ENCODE measurements at regions not wholly inside any gene's neighbourhood (a gene's known extent, or its start where the extent isn't known, plus 50 kb on each side); places are given as distances from the start of the nearest gene placed in this dataset.
"Not testable (repeated sequence)": the region's sequence is repeated elsewhere in the genome, so short reads cannot be mapped to it uniquely, and the experiment has no call there.

- no peak for DNase-seq (ENCODE audit: low read depth, low spot score)
Observed at GRCh38 chr16:5325932-5326331, 228.3 kb upstream of the EEF2KMT start.

- no peak for DNase-seq (ENCODE audit: low read depth, low spot score)
Observed at GRCh38 chr16:5323284-5324141, 225.9 kb upstream of the EEF2KMT start.

GRCh38 chr16:5321930-5322329 lies 224.3 kb upstream of the EEF2KMT start:
- DNase-seq (ENCODE audit: low read depth, low spot score), result peak; percentile 16

- no peak for DNase-seq (ENCODE audit: low read depth, low spot score)
Observed at GRCh38 chr16:5319799-5320198, 222.2 kb upstream of the EEF2KMT start.

GRCh38 chr16:5315914-5316313 lies 218.3 kb upstream of the EEF2KMT start:
- DNase-seq (ENCODE audit: low read depth, low spot score), result no peak

GRCh38 chr16:5314377-5314776 lies 216.8 kb upstream of the EEF2KMT start:
- DNase-seq (ENCODE audit: low read depth, low spot score), result no peak

- DNase-seq (ENCODE audit: low read depth, low spot score), result no peak
Observed at GRCh38 chr16:5309946-5310611, 212.5 kb upstream of the EEF2KMT start.

- DNase-seq (ENCODE audit: low read depth, low spot score), result no peak
Observed at GRCh38 chr16:5305023-5305422, 207.4 kb upstream of the EEF2KMT start.

- DNase-seq (ENCODE audit: low read depth, low spot score), result no peak
Observed at GRCh38 chr16:5302372-5303114, 204.9 kb upstream of the EEF2KMT start.

GRCh38 chr16:5298202-5298601 lies 200.6 kb upstream of the EEF2KMT start:
- DNase-seq (ENCODE audit: low read depth, low spot score), result no peak

GRCh38 chr16:5296176-5296575 lies 198.6 kb upstream of the EEF2KMT start:
- DNase-seq (ENCODE audit: low read depth, low spot score), result no peak

- not testable (repeated sequence) for DNase-seq (ENCODE audit: low read depth, low spot score)
Observed at GRCh38 chr16:5295304-5295703, 197.7 kb upstream of the EEF2KMT start.

- not testable (repeated sequence) for DNase-seq (ENCODE audit: low read depth, low spot score)
Observed at GRCh38 chr16:5282152-5282551, 184.6 kb upstream of the EEF2KMT start.

GRCh38 chr16:5257462-5257861 lies 159.9 kb upstream of the EEF2KMT start:
- no peak for DNase-seq (ENCODE audit: low read depth, low spot score)

GRCh38 chr16:5252791-5253190 lies 155.2 kb upstream of the EEF2KMT start:
- DNase-seq (ENCODE audit: low read depth, low spot score), result no peak

GRCh38 chr16:5247403-5247802 lies 149.8 kb upstream of the EEF2KMT start:
- DNase-seq (ENCODE audit: low read depth, low spot score), result not testable (repeated sequence)

GRCh38 chr16:5240278-5240626 lies 142.7 kb upstream of the EEF2KMT start:
- not testable (repeated sequence) for DNase-seq (ENCODE audit: low read depth, low spot score)

- DNase-seq (ENCODE audit: low read depth, low spot score), result peak; percentile 61
Observed at GRCh38 chr16:5239472-5240277, 142.1 kb upstream of the EEF2KMT start.

GRCh38 chr16:5235119-5235518 lies 137.5 kb upstream of the EEF2KMT start:
- DNase-seq (ENCODE audit: low read depth, low spot score), result no peak

GRCh38 chr16:5234295-5235050 lies 136.9 kb upstream of the EEF2KMT start:
- no peak for DNase-seq (ENCODE audit: low read depth, low spot score)

GRCh38 chr16:5231246-5231759 lies 133.7 kb upstream of the EEF2KMT start:
- no peak for DNase-seq (ENCODE audit: low read depth, low spot score)
